GM12892 (cell line): ENCODE measurements at regions not wholly inside any gene's neighbourhood (a gene's known extent, or its start where the extent isn't known, plus 50 kb on each side); places are given as distances from the start of the nearest gene placed in this dataset.
"Not testable (repeated sequence)": the region's sequence is repeated elsewhere in the genome, so short reads cannot be mapped to it uniquely, and the experiment has no call there.

Experiments used
- DNase-seq: peaks from one replicate; pipeline ENCODE4 v3.0.0; 2011; ENCODE audit not compliant: insufficient read length
- FAIRE-seq: peaks from 2 replicates; lab custom pipeline; 2011; peaks lifted over from hg19 to GRCh38; lab: Jason Lieb, UNC
- POLR2A ChIP-seq: IDR thresholded peaks from 2 replicates; pipeline ENCODE4 v1.6.1; 2011; ENCODE audit warnings: low read depth, low read length, control low read depth
- POLR2AphosphoS5 ChIP-seq: IDR thresholded peaks from 2 replicates; pipeline ENCODE4 v1.6.1; 2011; ENCODE audit warnings: low read depth, low read length, control low read depth
- TAF1 ChIP-seq: IDR thresholded peaks from 2 replicates; pipeline ENCODE4 v1.6.1; 2011; ENCODE audit warnings: low read depth, mild to moderate bottlenecking, control low read depth, low read length, borderline replicate concordance

GRCh38 chr11:89545691-89546090 is 54.5 kb upstream of the NOX4 start:
- no peak for FAIRE-seq
- no peak for DNase-seq
- no peak for TF ChIP-seq POLR2AphosphoS5
- no peak for TF ChIP-seq POLR2A
- TF ChIP-seq TAF1: no peak

GRCh38 chr11:89555781-89556180 is 64.6 kb upstream of the NOX4 start:
- not testable (repeated sequence) for FAIRE-seq, DNase-seq

- DNase-seq, FAIRE-seq: not testable (repeated sequence)
Measured at GRCh38 chr11:89556731-89557707, 65.8 kb upstream of the NOX4 start.

GRCh38 chr11:89560598-89560997 is 69.4 kb upstream of the NOX4 start:
- not testable (repeated sequence) for FAIRE-seq, DNase-seq

GRCh38 chr11:89562731-89563130 is 71.6 kb upstream of the NOX4 start:
- not testable (repeated sequence) for FAIRE-seq, DNase-seq

- FAIRE-seq (no peak), DNase-seq (no peak)
- TF ChIP-seq POLR2AphosphoS5 (no peak), TAF1 (no peak), POLR2A (no peak)
Measured at GRCh38 chr11:89566972-89567371, 75.8 kb upstream of the NOX4 start.

GRCh38 chr11:89569387-89569786 is 78.2 kb upstream of the NOX4 start:
- not testable (repeated sequence) for FAIRE-seq, DNase-seq

- not testable (repeated sequence) for FAIRE-seq, DNase-seq
Measured at GRCh38 chr11:89571706-89572105, 80.5 kb upstream of the NOX4 start.

GRCh38 chr11:89575846-89576245 is 84.7 kb upstream of the NOX4 start:
- not testable (repeated sequence) for DNase-seq, FAIRE-seq

- not testable (repeated sequence) for FAIRE-seq, DNase-seq
Measured at GRCh38 chr11:89577428-89577827, 86.3 kb upstream of the NOX4 start.

- FAIRE-seq (no peak), DNase-seq (no peak)
- no peak for TF ChIP-seq POLR2AphosphoS5
- TF ChIP-seq TAF1: no peak
- no peak for TF ChIP-seq POLR2A
Measured at GRCh38 chr11:89583580-89583979, 92.4 kb upstream of the NOX4 start.

- FAIRE-seq, DNase-seq: not testable (repeated sequence)
Measured at GRCh38 chr11:89585046-89585445, 93.9 kb upstream of the NOX4 start.

- peak; percentile 67 for FAIRE-seq
- DNase-seq: not testable (repeated sequence)
Measured at GRCh38 chr11:89585471-89585870, 94.3 kb upstream of the NOX4 start.

GRCh38 chr11:89589413-89589812 is 98.2 kb upstream of the NOX4 start:
- DNase-seq: not testable (repeated sequence)
- peak; percentile 75 for FAIRE-seq

GRCh38 chr11:89590008-89590632 is 98.9 kb upstream of the NOX4 start:
- not testable (repeated sequence) for DNase-seq, FAIRE-seq

GRCh38 chr11:89601263-89601662 is 108.8 kb upstream of the TRIM77 start:
- not testable (repeated sequence) for DNase-seq
- FAIRE-seq: peak; percentile 5
